Mucosa of descending colon (tissue), 3 donors: ENCODE measurements at regions not wholly inside any gene's neighbourhood (a gene's known extent, or its start where the extent isn't known, plus 50 kb on each side); places are given as distances from the start of the nearest gene placed in this dataset.

Experiments used
- ATAC-seq: fragments of 200-7000 bp; cut with Tn5 transposase; one replicate; pipeline ENCODE4 v1.9.1; 2020; ENCODE audit warnings: mild to moderate bottlenecking, moderate library complexity
- DNase-seq, 3 donors: peaks; one replicate each; pipeline ENCODE4 v3.0.0-alpha.2; 2020
- H3K36me3 ChIP-seq: fragments of 200-600 bp; one replicate; pipeline ENCODE4 v1.8.0; 2021; ENCODE audit warnings: low read depth, mild to moderate bottlenecking
- H3K4me1 ChIP-seq: fragments of 200-600 bp; one replicate; pipeline ENCODE4 v1.8.0; 2021; ENCODE audit warnings: low read depth, mild to moderate bottlenecking
- H3K4me3 ChIP-seq: fragments of 200-600 bp; one replicate; pipeline ENCODE4 v1.8.0; 2021; ENCODE audit warnings: mild to moderate bottlenecking
- H3K9me3 ChIP-seq: fragments of 200-600 bp; one replicate; pipeline ENCODE4 v1.8.0; 2021; ENCODE audit warnings: mild to moderate bottlenecking
- intact Hi-C, 2 donors: fragments of 100-400 bp; cut with DNase I in 1 of 2; cut with micrococcal nuclease in 1 of 2; formaldehyde crosslinking; loops; one replicate each; pipeline versions ENCODE4 v1.11.0 to v1.11.1; 2022; cut with DNase I, micrococcal nuclease
- TF ChIP-seq, protein P1 (sequence below): fragments of 200-600 bp; IDR thresholded peaks from one replicate; pipeline ENCODE4 v1.8.0; 2022; ENCODE audit warnings: antibody characterized with exemption, mild to moderate bottlenecking
- donor health status: DM: no; HTN: no; CAD: no; lungs with moderate emphysema.
- donor health status: DM: no; HTN: no; CAD: no.
- donor health status: DM: no; HTN: yes; CAD: no.

DNA sequence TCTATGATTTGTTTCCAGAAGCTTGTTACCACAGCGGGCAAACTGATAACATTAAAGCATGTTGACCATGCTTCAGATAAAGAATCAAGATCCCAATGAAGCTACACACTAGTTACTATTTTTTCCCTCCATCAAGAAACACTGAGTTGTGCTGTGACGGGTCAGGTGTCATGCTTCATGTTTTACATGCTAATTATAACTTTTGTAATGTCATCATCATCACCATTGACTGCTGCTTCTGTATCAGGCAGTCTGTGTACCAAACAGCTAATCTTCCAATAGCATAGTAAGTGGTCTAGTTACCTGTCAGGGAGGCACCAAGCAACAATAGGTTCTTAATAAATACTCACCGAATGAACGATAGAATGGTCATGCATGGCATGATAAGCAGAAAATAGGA, 388.1 kb downstream of the THBS2 start:
- Histone ChIP-seq H3K4me3 (no peak overlapping the region), H3K4me1 (no peaks in the 10 kb centered on the region), H3K9me3 (no peaks in the 10 kb centered on the region), H3K36me3 (no peaks in the 10 kb centered on the region)
- DNase-seq = no peak
- intact Hi-C loops = no loop called here
- no peak for ATAC-seq
- TF ChIP-seq, protein P1, sequence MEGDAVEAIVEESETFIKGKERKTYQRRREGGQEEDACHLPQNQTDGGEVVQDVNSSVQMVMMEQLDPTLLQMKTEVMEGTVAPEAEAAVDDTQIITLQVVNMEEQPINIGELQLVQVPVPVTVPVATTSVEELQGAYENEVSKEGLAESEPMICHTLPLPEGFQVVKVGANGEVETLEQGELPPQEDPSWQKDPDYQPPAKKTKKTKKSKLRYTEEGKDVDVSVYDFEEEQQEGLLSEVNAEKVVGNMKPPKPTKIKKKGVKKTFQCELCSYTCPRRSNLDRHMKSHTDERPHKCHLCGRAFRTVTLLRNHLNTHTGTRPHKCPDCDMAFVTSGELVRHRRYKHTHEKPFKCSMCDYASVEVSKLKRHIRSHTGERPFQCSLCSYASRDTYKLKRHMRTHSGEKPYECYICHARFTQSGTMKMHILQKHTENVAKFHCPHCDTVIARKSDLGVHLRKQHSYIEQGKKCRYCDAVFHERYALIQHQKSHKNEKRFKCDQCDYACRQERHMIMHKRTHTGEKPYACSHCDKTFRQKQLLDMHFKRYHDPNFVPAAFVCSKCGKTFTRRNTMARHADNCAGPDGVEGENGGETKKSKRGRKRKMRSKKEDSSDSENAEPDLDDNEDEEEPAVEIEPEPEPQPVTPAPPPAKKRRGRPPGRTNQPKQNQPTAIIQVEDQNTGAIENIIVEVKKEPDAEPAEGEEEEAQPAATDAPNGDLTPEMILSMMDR = no peak

DNA sequence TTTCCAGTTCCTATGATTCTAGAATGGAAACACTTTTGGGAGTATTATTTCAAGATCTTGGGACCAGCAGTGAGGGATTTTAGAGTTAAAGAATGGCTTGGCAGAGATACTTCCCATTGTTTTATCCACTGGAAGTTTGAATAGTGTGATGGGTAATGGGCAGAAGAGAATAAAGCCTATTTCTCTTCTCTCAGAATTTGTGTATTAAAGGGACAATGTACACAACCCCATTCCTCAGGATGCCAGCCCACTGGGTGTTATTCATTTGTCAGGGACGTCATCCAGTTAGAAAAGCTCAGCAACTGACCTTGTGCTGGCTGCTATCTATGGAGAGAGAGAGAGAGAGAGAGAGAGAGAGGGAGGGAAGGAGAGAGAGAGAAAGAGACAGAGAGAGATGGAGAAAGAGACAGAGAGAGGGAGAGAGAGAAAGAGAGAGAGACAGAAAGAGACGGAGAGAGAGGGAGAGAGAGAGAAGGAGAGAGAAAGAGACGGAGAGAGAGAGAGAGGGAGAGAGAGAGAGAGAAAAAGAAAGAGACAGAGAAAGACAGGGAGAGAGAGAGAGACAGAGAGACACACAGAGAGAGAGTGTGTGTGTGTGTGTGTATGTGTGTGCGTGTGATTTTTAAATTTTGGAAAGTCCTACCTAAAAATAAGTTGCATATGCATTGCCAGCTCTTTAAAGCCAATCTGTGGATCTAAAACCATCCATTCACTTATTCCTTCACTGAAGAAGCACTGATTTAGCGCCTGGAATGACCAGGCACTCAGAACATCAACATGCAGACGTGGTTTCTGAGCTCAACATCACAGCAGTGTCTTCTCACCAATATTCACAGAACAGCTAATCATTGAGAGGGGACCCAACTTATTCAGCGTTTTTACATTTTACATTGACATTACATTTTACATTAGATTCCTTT, 388.8 kb downstream of the THBS2 start:
- no peak for DNase-seq
- Histone ChIP-seq H3K9me3 (no peaks in the 10 kb centered on the region), H3K4me1 (no peaks in the 10 kb centered on the region), H3K4me3 (no peak overlapping the region), H3K36me3 (no peaks in the 10 kb centered on the region)
- TF ChIP-seq, protein P1 = no peak
- no peak for ATAC-seq
- intact Hi-C loops = no loop called here

DNA sequence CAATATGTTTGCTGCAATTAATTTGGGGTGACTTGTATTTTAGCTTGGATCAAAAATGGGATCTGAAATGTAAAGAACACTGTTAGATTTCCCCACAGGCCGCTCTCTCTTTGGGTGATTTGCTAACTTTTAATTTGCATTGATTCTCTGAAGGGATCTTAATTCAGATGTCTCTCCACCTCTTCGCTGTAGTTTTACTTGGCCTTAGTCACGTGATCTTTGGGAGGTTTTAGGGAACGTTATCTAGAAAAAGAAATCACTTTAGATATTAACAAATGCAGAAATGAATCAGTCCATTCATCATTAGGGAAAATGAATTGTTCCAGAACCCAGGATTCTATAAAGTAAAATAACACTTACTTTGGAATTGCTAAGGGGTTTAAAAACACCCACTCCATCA, 390.2 kb downstream of the THBS2 start:
- DNase-seq (no peak), ATAC-seq (no peak)
- H3K4me1 ChIP-seq = no peaks in the 10 kb centered on the region
- H3K4me3 ChIP-seq = no peak overlapping the region
- TF ChIP-seq, protein P1 = no peak
- no peaks in the 10 kb centered on the region for H3K36me3 ChIP-seq
- H3K9me3 ChIP-seq = no peaks in the 10 kb centered on the region
- intact Hi-C loops = no loop called here

DNA sequence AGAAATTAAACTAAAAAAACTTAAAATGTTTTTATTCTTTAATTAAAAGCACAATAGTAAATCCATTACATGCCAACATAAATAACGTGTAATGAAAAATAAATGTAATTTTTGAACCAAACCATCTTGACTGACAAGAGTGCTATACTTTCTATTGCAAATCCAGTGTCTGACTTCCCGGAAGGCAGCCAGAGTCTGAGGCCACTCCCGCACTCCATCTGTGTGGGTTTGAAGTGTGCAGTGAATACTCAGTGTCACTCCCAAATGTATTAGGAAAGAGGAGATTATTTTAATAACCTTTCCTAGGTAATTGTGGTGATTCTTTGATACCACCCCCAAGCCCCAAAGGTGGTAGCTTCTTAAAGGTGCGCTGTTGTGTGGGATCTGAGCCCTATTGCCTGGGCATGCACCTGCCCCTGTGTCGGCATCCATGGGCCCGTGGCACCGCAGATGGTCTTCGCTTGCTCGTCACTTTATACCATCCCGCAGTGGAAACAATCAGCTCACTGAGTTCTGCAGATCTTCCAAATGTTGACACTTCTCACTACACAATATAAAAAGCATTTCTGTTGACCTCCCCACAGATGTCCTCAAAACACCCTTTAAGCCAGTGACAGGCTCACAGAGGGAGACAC, 391.2 kb downstream of the THBS2 start:
- DNase-seq = no peak
- Histone ChIP-seq H3K36me3 (no peaks in the 10 kb centered on the region), H3K9me3 (no peaks in the 10 kb centered on the region), H3K4me3 (no peak overlapping the region), H3K4me1 (no peaks in the 10 kb centered on the region)
- intact Hi-C loops = no loop called here
- ATAC-seq = no peak
- TF ChIP-seq, protein P1 = no peak

DNA sequence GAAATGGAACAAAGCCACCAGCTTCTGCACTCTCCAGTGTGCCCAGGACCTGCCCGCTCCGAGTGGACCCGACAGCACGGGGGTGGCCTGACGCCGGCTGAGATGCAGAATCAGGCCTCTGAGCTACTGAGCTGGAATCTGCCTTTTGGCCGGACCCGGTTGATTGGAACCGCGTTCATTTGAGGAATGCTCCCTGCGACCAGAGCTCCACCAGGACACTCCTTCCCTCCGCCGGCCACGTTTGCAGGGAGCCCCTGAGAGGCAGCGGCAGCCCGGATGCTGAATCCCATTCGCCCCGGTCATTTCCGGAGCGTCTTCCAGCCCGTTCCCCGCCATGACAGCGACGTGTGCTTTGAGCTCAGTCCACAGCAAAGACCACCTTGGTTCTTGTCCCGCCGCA, 392.7 kb downstream of the THBS2 start:
- Histone ChIP-seq H3K9me3 (no peaks in the 10 kb centered on the region), H3K4me1 (no peaks in the 10 kb centered on the region), H3K36me3 (no peaks in the 10 kb centered on the region), H3K4me3 (no peak overlapping the region)
- no peak for DNase-seq
- TF ChIP-seq, protein P1 = no peak
- no peak for ATAC-seq
- intact Hi-C loops = no loop called here
